ENCODE measurements at regions not wholly inside any gene's neighbourhood (a gene's known extent, or its start where the extent isn't known, plus 50 kb on each side); places are given as distances from the start of the nearest gene placed in this dataset.

DNA sequence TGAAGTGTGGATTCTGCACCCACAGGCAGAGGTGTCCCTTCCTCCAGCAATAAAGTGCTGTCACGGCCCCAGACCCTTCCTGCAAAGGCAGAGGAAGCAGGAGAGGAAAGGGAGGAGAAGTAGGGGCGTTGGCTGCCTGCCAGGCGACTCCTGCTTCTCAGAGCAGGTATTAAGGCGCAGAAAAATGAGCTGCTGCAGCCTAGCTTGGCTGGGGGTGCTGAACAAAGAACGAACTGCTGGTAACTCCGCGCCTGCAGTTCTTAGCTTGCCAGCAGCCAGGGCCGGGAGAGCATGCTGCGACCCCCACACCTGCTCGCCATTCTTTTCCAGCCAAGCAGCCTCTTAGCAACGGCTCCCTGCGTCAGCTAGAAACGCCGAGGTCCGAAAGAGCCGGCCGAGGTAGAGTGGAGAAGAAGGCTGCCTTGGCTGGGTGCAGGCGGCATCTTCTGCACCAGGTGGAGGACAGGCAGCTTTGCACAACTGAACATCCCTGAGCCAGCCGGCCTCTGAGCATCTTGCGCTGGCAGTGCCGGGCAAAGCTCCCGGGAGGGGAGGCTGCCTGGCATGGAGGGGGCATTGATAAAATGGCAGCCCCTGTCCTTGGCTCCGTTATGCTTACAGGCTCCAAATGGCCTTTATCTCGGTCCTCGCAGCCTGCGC lies 296.0 kb downstream of the MEX3B start:
- DNase-seq (ENCODE audit: low spot score), result no peak
- TF ChIP-seq, protein P1, sequence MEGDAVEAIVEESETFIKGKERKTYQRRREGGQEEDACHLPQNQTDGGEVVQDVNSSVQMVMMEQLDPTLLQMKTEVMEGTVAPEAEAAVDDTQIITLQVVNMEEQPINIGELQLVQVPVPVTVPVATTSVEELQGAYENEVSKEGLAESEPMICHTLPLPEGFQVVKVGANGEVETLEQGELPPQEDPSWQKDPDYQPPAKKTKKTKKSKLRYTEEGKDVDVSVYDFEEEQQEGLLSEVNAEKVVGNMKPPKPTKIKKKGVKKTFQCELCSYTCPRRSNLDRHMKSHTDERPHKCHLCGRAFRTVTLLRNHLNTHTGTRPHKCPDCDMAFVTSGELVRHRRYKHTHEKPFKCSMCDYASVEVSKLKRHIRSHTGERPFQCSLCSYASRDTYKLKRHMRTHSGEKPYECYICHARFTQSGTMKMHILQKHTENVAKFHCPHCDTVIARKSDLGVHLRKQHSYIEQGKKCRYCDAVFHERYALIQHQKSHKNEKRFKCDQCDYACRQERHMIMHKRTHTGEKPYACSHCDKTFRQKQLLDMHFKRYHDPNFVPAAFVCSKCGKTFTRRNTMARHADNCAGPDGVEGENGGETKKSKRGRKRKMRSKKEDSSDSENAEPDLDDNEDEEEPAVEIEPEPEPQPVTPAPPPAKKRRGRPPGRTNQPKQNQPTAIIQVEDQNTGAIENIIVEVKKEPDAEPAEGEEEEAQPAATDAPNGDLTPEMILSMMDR (IDR thresholded peaks at IDR 0.05; ENCODE audit: extremely low read depth, insufficient read depth, missing control alignments), result no peak
- in situ Hi-C loops (cut with MboI; ENCODE audit: low pct_unique_long_range_greater_than_20kb, low sequenced_read_pairs, unreplicated experiment), result no loop called here

DNA sequence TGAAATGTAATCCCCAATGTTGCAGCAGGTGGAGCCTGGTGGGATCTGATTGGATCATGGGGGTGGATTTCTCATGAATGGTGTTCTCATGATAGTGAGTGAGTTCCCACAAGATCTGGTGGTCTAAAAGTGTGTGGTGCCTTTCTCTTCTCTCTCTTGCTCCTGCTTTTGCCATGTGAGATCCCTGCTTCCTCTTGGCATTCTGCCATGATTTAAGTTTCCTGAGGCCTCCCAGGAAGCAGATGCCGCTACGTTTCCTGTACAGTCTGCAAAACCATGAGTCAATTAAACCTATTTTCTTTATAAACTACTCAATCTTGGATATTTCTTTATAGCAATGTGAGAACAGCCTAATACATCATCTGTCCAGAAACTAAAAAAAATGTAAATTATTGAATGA lies 298.3 kb downstream of the MEX3B start:
- in situ Hi-C loops (cut with MboI; ENCODE audit: low pct_unique_long_range_greater_than_20kb, low sequenced_read_pairs, unreplicated experiment), result no loop called here
- TF ChIP-seq, protein P1 (IDR thresholded peaks at IDR 0.05; ENCODE audit: extremely low read depth, insufficient read depth, missing control alignments), result no peak
- DNase-seq (ENCODE audit: low spot score), result no peak

DNA sequence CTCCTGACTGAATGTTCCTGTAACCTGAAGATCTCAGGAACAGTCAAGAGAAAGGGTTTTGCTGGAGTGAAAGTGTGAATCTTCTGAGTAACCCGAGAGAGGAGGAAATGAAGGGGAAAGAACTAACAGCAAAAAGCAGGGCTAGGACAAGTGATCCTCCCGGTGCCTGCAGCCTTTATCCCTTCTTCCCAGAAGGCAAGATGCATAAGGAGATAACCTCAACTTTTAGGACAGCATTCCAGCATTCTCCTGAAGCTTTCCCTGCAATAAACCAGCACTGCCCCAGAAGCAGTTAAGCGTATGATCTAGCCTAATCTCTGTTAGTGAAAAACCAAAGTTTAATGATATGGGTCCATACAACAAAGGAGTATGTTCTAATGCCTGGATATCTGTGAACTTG lies 298.8 kb downstream of the MEX3B start:
- in situ Hi-C loops (cut with MboI; ENCODE audit: low pct_unique_long_range_greater_than_20kb, low sequenced_read_pairs, unreplicated experiment), result no loop called here
- no peak for DNase-seq (ENCODE audit: low spot score)
- TF ChIP-seq, protein P1 (IDR thresholded peaks at IDR 0.05; ENCODE audit: extremely low read depth, insufficient read depth, missing control alignments), result no peak

DNA sequence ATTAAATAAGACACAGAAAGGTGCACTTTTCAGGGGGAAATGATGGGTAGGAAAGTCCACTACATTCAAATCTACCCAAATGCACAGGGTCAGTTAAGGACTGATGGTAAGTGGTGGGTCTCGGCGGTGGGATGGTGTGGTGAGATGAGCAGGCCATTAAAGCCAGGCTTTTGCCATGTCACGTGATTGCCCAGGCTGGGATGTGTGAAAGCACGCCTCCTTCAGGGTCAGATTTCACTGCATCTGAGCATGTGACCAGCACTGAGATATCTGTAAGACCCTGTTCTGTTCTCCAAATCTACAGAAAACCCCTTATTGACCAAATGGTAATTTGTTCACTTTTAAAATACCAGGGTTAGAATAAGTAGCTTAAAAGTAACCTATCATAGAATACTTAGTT lies 301.5 kb downstream of the MEX3B start:
- in situ Hi-C loops (cut with MboI; ENCODE audit: low pct_unique_long_range_greater_than_20kb, low sequenced_read_pairs, unreplicated experiment), result no loop called here
- TF ChIP-seq, protein P1 (IDR thresholded peaks at IDR 0.05; ENCODE audit: extremely low read depth, insufficient read depth, missing control alignments), result no peak
- no peak for DNase-seq (ENCODE audit: low spot score)

DNA sequence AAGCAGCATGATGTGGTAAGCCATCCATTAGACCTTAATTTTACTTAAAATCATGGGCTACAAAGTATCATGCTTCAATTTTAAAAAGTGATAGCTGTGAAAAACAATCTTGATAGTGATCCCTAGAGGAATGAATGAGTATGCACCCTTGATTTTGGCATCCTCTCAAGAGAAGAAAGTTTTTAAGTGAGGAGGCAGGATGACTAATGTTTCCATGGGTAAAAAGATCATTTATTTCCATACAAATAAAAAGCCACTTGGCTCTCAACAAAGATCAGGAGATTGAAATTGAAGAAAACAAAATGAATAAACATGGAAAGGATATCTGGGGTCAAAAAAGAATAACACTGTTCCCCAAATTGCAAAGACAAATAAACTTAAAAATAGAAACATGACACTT lies 305.4 kb downstream of the MEX3B start:
- in situ Hi-C loops (cut with MboI; ENCODE audit: low pct_unique_long_range_greater_than_20kb, low sequenced_read_pairs, unreplicated experiment), result no loop called here
- no peak for DNase-seq (ENCODE audit: low spot score)
- TF ChIP-seq, protein P1 (IDR thresholded peaks at IDR 0.05; ENCODE audit: extremely low read depth, insufficient read depth, missing control alignments), result no peak

DNA sequence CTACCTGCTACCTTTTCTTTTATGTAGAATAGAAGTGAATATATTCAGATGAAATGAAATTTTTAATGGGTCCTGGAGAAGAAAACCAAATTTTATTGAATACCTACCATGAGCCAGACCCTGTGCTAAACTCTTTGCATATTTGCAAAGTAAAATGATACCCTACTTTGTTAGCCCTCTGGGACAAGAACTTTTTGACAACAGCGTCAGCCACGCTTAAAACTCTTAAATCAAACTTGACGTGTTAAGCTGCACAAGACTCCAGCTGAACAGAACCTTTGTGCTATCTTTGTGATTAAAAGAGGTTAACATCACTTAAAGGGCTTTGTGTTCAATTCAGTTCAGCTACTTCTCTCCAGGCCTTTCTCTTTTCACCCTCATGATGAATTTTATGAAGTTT lies 316.5 kb downstream of the MEX3B start:
- DNase-seq (ENCODE audit: low spot score), result no peak
- in situ Hi-C loops (cut with MboI; ENCODE audit: low pct_unique_long_range_greater_than_20kb, low sequenced_read_pairs, unreplicated experiment), result no loop called here
- TF ChIP-seq, protein P1 (IDR thresholded peaks at IDR 0.05; ENCODE audit: extremely low read depth, insufficient read depth, missing control alignments), result no peak
